Cardiac muscle cell (in vitro differentiated cells and primary cell): ENCODE measurements at regions not wholly inside any gene's neighbourhood (a gene's known extent, or its start where the extent isn't known, plus 50 kb on each side); places are given as distances from the start of the nearest gene placed in this dataset.
A peak's percentile ranks its signal among the peaks of the same experiment; 100 is the strongest.

ENCODE experiments used
- DNase-seq, 2 donors: peaks; one replicate each; pipeline versions ENCODE4 v3.0.0 to v3.0.0-alpha.2; 2010 to 2017; ENCODE audit warnings: low read depth in 1 of 2, low spot score in 1 of 2
- H3K27ac ChIP-seq: fragments of 200-600 bp; sonication (generic); 2 replicates; pipeline ENCODE4 v1.5.1; 2016
- H3K27me3 ChIP-seq: fragments of 200-600 bp; sonication (generic); 2 replicates; pipeline ENCODE4 v1.6.0; 2016; ENCODE audit warnings: control low read depth
- H3K36me3 ChIP-seq: fragments of 200-600 bp; sonication (generic); 2 replicates; pipeline ENCODE4 v1.5.1; 2016; ENCODE audit warnings: control low read depth
- H3K4me1 ChIP-seq: fragments of 200-600 bp; sonication (generic); 2 replicates; pipeline ENCODE4 v1.8.1; 2017; ENCODE audit warnings: low read depth, mild to moderate bottlenecking, mixed run types
- H3K4me3 ChIP-seq: fragments of 200-600 bp; sonication (generic); 2 replicates; pipeline ENCODE4 v1.5.1; 2016; ENCODE audit warnings: mild to moderate bottlenecking
- H3K9me3 ChIP-seq: fragments of 200-600 bp; sonication (generic); 2 replicates; pipeline ENCODE4 v1.5.1; 2017; ENCODE audit warnings: low read depth, mild to moderate bottlenecking, control low read depth
- CTCF ChIP-seq: IDR thresholded peaks from 2 replicates; pipeline ENCODE4 v1.5.1; 2012; ENCODE audit warnings: low read depth, mild to moderate bottlenecking, low read length

- Histone ChIP-seq H3K36me3 (no peaks in the 10 kb centered on the region), H3K27ac (peak overlapping the region; percentile 63), H3K9me3 (no peaks in the 10 kb centered on the region), H3K4me1 (peaks cover 9% of the 10 kb centered on the region), H3K4me3 (no peak overlapping the region), H3K27me3 (no peaks in the 10 kb centered on the region)
- no peak for TF ChIP-seq CTCF
- peak in 1 of 2 donors; percentile 93 for DNase-seq
These were observed 54.3 kb upstream of the MEF2A start for GRCh38 chr15:99511531-99511865.

GRCh38 chr15:99511866-99512661 lies 53.7 kb upstream of the MEF2A start:
- H3K9me3 ChIP-seq: no peaks in the 10 kb centered on the region
- peak overlapping the region; percentile 63 for H3K27ac ChIP-seq
- H3K27me3 ChIP-seq: no peaks in the 10 kb centered on the region
- no peak for TF ChIP-seq CTCF
- H3K4me3 ChIP-seq: no peak overlapping the region
- DNase-seq: peak; percentile 15 to 65
- no peaks in the 10 kb centered on the region for H3K36me3 ChIP-seq
- H3K4me1 ChIP-seq: peaks cover 9% of the 10 kb centered on the region

- Histone ChIP-seq H3K4me1 (peaks cover 9% of the 10 kb centered on the region), H3K27ac (no peak overlapping the region), H3K36me3 (no peaks in the 10 kb centered on the region), H3K4me3 (no peak overlapping the region), H3K27me3 (no peaks in the 10 kb centered on the region), H3K9me3 (no peaks in the 10 kb centered on the region)
- no peak for DNase-seq
- no peak for TF ChIP-seq CTCF
These were observed 51.5 kb upstream of the MEF2A start for GRCh38 chr15:99514306-99514705.
